NCI-H2171 treated with DMSO at 0.1 percent for 48 hours (cell line): ENCODE measurements at regions not wholly inside any gene's neighbourhood (a gene's known extent, or its start where the extent isn't known, plus 50 kb on each side); places are given as distances from the start of the nearest gene placed in this dataset.
"Not testable (repeated sequence)": the region's sequence is repeated elsewhere in the genome, so short reads cannot be mapped to it uniquely, and the experiment has no call there.

Experiments
- DNase-seq: peaks from one replicate; lab custom pipeline; 2025; lab: John Stamatoyannopoulos, UW

DNA sequence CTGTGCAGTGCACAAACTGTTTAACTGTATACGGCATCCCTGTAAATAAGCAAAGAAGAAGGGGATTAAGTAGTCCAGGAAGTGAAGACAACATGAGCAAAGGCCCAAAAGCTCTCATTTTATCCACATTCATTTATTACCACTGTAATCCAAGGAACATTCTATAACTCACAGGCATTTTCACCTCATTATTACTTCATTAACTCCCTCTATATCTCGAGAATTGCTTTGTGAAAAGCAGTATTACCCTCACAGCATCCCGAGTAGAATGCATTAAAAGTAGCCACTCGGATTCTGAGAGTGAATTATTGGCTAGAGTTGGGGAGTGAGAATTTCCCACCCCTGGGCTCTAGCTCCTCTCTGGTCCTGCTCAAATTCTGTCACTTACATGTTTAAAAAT is 51.0 kb upstream of the CHCHD3 start:
- no peak for DNase-seq

GRCh38 chr7:133134810-133135209 is 52.9 kb upstream of the CHCHD3 start:
- no peak for DNase-seq

GRCh38 chr7:133135451-133135850 is 53.6 kb upstream of the CHCHD3 start:
- no peak for DNase-seq

GRCh38 chr7:133139350-133139749 is 57.5 kb upstream of the CHCHD3 start:
- DNase-seq: no peak

- no peak for DNase-seq
Observed at GRCh38 chr7:133139801-133140200, 57.9 kb upstream of the CHCHD3 start.

GRCh38 chr7:133140994-133141595 is 59.2 kb upstream of the CHCHD3 start:
- no peak for DNase-seq

DNA sequence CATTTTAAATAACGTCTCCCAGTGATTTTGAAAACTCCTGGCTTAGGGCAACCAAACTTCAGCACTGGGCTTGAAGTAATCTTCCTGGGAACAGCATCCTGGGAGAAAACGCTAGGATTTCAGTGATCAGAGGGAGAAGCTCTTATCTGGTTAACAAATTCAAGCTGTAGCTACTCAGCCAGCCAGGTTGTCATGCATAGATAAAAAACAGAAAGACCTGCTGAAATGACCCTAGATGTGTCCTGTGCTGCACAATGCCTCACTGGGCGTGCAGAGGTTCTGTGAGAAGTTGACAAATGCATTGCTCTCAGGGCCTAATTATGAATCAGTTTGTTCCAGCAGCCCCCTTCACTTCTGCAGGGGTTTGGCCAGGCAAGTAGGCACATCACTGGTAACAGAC is 68.9 kb upstream of the CHCHD3 start:
- no peak for DNase-seq

GRCh38 chr7:133152875-133153274 is 71.0 kb upstream of the CHCHD3 start:
- no peak for DNase-seq

DNA sequence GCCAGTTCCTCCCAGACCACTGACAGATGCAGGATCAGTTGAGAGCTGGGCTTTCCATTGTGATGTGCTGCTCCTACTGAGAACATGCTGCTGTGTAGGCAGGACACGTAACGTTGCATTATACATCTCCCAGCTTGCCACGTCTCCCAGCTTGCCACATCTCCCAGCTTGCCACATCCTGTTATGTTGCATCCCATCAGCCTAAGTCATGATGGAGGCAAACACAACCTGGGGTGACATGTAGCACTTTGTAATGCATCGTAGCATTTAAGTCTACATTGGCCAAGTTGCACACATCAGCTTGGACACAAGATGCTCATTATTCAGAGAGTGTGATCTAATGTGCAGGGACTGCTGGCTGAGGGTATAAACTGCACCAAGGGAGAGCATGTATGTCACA is 73.3 kb upstream of the CHCHD3 start:
- DNase-seq: no peak

DNA sequence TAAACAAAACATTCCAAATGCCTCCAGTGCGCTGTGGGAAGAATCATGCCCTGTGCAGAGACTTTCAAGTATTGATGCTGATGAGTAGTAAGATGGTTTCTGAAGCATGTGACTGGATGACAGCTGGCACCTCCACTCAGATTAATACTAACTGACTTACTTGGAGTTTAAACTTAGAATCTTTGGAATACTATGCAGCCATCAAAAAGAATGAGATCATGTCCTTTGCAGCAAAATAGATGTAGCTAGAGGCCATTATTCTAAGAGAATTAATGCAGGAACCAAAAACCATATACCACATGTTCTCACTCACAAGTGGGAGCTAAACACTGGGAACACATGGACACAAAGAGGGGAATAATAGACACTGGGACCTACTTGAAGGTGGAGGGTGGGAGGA is 73.8 kb upstream of the CHCHD3 start:
- no peak for DNase-seq

GRCh38 chr7:133157045-133157444 is 75.2 kb upstream of the CHCHD3 start:
- DNase-seq: no peak

DNA sequence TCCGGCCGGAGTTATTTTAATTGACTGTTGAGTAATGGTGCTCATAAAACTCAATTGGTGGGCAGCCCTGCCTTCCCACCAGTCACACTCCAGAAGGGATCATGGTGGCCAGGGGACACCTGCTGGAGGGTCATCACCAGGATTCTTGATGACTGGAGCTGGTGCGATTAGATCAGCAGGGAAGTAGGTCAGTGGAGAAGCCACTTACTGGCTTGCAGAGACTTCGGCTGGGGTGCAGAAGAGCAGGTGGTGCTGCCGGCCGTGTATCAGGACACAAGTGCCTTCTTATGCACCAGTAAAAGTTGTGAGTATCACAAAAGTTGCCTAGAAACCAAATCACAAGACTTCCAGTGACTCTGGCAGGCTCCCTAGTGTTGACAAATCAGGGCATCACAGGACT is 82.6 kb upstream of the CHCHD3 start:
- DNase-seq: no peak

- no peak for DNase-seq
Observed at GRCh38 chr7:133165001-133165400, 83.1 kb upstream of the CHCHD3 start.

DNA sequence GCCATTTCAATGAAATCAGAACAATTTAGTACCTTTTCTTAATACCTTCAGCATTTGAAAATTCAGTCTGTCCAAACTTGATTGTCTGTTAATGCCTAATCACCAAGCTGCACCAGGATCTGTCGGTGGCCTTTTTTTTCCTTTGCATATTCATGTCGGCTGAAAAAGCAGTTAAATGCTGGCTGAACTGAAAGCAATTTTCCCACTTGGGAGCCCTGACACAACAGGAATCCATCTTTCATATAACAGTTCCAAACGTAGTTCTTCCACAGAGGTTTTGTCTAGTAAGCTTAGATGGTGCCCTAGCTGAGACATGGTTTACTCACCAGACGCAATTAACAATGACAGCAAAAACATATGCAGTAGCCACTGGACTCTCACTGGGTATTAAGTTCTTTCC is 83.6 kb upstream of the CHCHD3 start:
- DNase-seq: no peak

DNA sequence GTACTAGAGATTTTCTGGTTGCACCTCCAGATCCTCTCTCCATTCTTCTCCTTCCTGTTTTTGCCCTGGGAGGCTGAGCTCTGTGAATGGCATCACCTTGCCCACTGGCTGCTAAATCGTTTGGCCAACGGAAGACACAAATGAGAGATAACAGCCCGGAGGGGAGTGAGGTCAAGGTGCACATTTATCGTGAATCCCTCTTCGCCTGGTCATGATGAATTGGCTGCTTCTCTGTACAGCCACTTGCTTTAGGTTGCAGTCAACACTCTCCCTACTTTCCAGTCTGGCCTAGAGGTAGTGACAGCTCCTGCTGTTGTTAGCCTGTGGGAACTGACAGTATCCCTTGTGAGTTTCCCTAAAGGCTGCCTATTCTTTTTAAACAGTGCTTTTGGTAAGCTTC is 85.4 kb upstream of the CHCHD3 start:
- no peak for DNase-seq

GRCh38 chr7:133169167-133169822 is 83.6 kb upstream of the EXOC4 start:
- not testable (repeated sequence) for DNase-seq

- not testable (repeated sequence) for DNase-seq
Observed at GRCh38 chr7:133177476-133177875, 75.4 kb upstream of the EXOC4 start.

DNA sequence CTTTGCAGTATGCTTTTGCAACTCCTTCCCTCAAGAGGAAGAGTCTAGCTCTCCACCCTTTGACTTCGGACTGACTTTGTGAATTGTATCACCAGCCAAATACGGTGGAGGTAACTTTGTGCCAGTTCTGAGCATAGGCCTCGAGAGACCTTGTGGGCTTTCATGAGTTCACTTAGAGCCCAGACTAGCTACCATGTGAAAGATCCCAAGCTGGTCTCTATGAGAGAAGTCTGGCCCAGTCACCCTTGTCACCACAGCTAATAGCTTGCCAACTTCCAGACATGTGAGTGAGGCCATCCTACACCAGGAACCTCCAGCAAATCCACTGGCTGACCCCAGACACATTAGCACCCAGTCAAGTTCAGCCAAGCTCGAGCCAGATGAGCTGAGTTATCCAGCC is 72.2 kb upstream of the EXOC4 start:
- no peak for DNase-seq

DNA sequence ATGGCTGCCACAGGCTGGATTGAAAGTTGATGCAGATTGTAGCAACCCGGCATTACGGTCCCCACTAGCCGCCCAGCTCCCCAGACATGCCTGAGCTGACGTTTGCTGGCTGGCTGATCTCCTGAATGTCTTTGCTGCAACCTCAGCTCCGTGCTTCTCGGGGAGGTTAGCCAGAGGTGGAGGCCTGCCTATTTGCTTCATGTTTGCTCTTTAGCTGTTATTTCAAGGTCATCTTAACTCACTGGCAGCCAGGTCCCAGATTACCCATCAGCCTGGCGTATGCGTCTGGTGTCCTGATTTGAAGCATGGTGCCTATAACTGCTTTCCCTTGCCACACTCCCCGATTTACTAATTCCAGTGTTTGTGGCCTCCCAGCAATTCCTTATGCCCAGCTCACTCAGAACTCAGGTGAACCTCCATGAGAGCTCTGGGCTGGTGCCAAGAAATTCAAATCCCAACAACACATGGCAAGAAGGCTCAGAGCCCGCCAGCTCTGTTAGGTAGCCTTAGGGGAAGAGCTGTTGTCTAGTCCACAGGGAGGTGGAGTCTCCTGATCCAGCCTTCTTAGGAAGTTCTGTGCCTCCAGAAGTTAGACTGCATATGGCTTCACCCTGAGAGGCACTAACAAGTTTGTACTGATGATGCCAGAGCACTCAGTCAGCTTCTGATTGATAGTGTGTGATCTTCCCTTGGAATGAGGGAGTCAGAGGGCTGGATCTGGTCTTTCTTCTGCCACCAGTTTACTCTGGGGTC is 69.7 kb upstream of the EXOC4 start:
- peak; percentile 16 for DNase-seq

- no peak for DNase-seq
Observed at GRCh38 chr7:133183969-133184368, 68.9 kb upstream of the EXOC4 start.

DNA sequence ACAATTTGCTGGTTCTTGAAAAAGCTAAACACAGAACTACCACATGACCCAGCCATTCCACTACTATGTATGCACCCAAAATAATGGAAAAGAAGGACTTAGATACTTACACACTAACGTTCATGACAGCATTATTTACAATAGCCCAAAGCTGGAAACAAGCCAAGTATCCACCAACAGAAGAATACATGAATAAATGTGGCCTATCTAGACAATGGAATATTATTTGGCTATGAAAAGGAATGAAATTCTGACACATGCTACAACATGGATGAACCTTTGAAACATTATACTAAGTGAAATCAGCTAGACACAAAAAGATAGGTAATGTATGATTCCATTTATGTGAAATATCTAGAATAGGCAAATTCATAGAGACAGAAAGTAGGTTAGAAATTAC is 67.4 kb upstream of the EXOC4 start:
- DNase-seq: no peak

DNA sequence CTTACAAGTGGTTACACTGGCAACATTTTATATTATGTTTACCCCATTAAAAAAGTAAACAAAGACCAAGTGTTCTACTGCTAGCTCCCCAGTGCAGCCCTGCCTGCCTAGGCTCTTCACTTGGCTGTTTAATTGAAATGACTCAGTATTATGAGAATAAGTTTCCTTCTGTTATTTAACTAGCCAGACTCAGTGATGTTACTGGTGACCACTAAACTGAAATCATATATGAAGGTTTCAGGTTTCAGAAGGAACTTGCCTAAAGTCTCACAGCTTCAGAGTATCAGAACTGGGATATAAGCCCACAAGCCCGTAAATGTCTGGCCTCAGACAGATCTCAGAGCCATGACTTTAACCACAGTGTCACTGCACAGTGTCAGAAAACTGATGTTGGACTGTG is 66.8 kb upstream of the EXOC4 start:
- no peak for DNase-seq

DNA sequence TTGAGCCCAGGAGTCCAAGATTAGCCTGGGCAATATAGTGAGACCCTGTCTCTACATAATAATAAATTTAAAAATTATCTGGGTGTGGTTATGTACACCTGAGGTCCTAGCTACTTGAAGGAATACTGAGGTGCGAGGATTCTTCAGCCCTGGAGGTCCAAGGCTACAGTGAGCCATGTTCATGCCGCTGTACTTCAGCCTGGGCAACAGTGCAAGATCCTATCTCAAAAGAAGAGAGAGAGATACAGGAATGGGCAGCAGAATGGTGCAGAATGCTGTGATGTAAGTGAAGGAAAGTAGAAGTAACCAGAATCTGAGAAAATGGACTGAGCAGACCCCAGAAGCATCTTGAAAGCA is 62.7 kb upstream of the EXOC4 start:
- DNase-seq: no peak

DNA sequence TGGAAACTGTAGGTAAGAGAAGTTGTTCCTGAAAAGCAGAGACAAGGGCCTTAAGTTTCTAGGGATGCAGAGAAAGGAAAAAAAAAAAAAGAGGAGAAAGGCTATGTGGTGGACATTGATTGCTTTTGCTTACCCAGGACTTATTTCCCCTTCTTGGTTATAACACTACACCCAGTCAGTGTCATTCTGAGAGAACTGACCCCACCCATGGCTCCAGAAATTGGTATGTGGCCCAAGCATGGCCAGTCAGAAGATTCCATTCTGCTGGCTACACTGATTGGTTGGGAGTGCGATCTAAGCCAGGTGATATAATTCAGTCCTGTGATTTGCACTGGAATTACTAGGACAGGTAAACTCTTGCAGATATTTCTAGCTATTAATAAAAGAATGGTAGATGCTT is 62.2 kb upstream of the EXOC4 start:
- DNase-seq: no peak
